ENCODE measurements at regions not wholly inside any gene's neighbourhood (a gene's known extent, or its start where the extent isn't known, plus 50 kb on each side); places are given as distances from the start of the nearest gene placed in this dataset.
A peak's percentile ranks its signal among the peaks of the same experiment; 100 is the strongest.
"Not testable (repeated sequence)": the region's sequence is repeated elsewhere in the genome, so short reads cannot be mapped to it uniquely, and the experiment has no call there.

DNA sequence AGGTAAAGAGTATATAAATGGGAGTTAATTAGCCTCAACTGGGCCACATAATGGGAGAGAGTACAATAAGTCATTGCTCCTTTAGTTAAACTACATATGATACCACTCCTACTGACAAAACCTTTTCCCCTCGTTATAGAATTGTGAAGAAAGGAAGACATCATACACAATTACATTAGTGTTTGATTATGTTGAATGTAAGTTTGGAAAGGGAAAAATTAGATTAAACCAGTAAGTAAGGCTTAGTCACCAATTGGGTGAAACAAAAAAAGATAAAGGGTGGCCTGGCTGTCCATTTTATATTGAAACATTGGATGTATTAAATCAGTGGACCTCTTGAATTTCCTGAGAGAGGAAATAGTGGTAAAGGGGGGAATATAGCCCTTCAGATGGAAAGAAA is 464.3 kb upstream of the PAPPA start:
- intact Hi-C loops (cut with DNase I): no loop called here
- Histone ChIP-seq H3K36me3 (no peaks in the 10 kb centered on the region), H3K9me3 (peaks cover 0 to 8% (median 0%) of the 10 kb centered on the region in 11 donors), H3K27me3 (peaks cover 0 to 2% (median 0%) of the 10 kb centered on the region in 7 donors), H3K4me1 (peaks cover 0 to 10% (median 0%) of the 10 kb centered on the region in 9 donors), H3K4me3 (no peak overlapping the region), H3K27ac (no peak overlapping the region)
- 70 to 74% methylated on average over 1 of the region's 1 CpG for WGBS, 2 donors
- ATAC-seq (no peak), DNase-seq (no peak)
- TF ChIP-seq, protein P1, sequence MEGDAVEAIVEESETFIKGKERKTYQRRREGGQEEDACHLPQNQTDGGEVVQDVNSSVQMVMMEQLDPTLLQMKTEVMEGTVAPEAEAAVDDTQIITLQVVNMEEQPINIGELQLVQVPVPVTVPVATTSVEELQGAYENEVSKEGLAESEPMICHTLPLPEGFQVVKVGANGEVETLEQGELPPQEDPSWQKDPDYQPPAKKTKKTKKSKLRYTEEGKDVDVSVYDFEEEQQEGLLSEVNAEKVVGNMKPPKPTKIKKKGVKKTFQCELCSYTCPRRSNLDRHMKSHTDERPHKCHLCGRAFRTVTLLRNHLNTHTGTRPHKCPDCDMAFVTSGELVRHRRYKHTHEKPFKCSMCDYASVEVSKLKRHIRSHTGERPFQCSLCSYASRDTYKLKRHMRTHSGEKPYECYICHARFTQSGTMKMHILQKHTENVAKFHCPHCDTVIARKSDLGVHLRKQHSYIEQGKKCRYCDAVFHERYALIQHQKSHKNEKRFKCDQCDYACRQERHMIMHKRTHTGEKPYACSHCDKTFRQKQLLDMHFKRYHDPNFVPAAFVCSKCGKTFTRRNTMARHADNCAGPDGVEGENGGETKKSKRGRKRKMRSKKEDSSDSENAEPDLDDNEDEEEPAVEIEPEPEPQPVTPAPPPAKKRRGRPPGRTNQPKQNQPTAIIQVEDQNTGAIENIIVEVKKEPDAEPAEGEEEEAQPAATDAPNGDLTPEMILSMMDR (IDR thresholded peaks at IDR 0.05): no peak

DNA sequence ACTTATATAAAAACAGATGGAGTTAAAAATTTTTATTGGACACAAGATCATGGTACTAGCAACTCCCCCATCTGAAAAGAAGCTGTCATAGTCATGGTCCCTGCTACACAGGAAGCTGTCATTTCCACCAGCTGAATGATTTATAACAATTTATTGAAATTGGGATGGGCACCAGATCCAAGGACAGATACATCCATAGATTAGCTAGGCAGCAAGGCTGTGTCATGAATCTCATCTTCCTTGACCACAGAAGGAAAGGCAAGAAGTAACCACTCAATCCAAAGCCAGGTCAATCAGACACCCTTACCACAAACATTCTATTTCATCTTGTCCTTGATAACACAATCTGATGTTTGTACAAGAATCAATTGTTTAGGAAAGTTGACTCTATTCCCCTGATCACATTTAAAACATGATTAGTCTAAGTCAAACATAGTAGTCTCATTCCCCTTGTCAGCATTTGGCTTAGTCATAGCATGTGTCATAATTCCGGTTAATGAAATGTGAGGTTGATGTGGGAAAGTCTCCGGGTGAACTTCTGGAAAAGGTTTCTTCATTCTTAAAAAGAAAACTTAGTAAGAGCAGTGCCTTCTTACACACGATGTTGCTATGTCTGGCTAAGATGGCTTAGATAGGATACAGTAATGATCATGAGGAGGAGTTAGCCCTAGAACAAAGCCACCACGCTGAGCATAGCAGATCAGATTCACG is 462.6 kb upstream of the PAPPA start:
- Histone ChIP-seq H3K4me3 (no peak overlapping the region), H3K36me3 (no peaks in the 10 kb centered on the region), H3K27ac (peak overlapping the region in 3 of 10 donors; percentile 13 to 72 (median 28)), H3K27me3 (peaks cover 0 to 2% (median 0%) of the 10 kb centered on the region in 7 donors), H3K4me1 (peaks cover 0 to 10% (median 0%) of the 10 kb centered on the region in 9 donors), H3K9me3 (no peaks in the 10 kb centered on the region)
- WGBS, 2 donors: 73 to 75% methylated on average over 5 of the region's 5 CpGs
- TF ChIP-seq, protein P1 (IDR thresholded peaks at IDR 0.05): no peak
- intact Hi-C loops (cut with DNase I): loop anchor here in 1 of 10 donors (10.0 kb wide), 1 partner anchor 974 kb away; no protein-coding TSS in a partner anchor
- peak in 5 of 8 donors; percentile 54 to 85 (median 58) for ATAC-seq
- no peak for DNase-seq

DNA sequence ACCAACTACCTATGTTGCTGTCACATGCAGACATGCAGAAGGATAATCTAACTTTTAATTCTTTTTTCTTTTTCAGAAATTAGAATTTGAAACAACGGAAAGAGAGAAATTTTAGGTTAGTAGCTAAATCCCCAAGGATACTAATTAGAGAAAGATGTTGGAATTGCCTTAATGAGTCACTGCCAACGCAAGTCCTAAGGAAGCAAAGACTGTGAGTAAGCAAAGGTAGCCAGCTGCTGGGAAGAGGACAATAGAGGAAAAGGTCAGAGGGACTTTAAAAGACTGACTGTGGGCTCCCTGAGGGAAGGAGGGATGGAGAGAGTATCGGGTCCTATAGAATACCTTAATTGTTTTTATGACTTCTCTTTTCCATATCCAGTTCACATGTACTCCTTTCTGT is 461.9 kb upstream of the PAPPA start:
- peak overlapping the region in 2 of 10 donors; percentile 28 to 72 for H3K27ac ChIP-seq
- WGBS, 2 donors: 71 to 78% methylated on average over 3 of the region's 3 CpGs

DNA sequence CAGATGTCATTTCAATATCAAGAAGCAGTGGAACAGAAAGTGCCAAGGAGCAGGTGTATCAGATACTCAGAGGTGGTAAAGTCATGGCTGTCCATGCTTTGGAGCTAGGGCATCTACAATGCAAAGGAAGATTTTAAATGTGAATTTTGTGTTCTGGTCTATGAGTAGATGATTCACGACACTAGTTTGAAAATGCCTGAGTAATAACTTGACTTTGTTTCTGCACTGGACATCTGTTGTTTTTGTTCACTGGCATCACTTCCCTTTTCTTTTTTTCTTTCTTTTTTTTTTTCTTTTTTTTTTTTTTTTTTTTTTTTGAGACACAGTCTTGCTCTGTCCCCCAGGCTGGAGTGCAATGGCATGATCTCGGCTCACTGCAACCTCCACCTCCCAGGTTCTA is 460.7 kb upstream of the PAPPA start:
- intact Hi-C loops (cut with DNase I): loop anchor here in 1 of 10 donors (10.0 kb wide), 1 partner anchor 972 kb away; no protein-coding TSS in a partner anchor
- not testable (repeated sequence) for H3K9me3 ChIP-seq, H3K27me3 ChIP-seq, ATAC-seq, H3K4me3 ChIP-seq, H3K36me3 ChIP-seq, DNase-seq, H3K4me1 ChIP-seq
- H3K27ac ChIP-seq: peak overlapping the region in 1 of 10 donors; percentile 72
- WGBS, 2 donors: 79 to 86% methylated on average over 2 of the region's 2 CpGs

More for the DNA sequence above, 461.9 kb upstream of the PAPPA start:
- ATAC-seq (no peak), DNase-seq (no peak)
- H3K27me3 ChIP-seq: peaks cover 0 to 2% (median 0%) of the 10 kb centered on the region in 7 donors
- no peaks in the 10 kb centered on the region for H3K36me3 ChIP-seq
- peaks cover 0 to 10% (median 0%) of the 10 kb centered on the region in 9 donors for H3K4me1 ChIP-seq
- intact Hi-C loops (cut with DNase I): loop anchor here in 1 of 10 donors (10.0 kb wide), 1 partner anchor 973 kb away; no protein-coding TSS in a partner anchor
- no peaks in the 10 kb centered on the region for H3K9me3 ChIP-seq
- no peak overlapping the region for H3K4me3 ChIP-seq
- TF ChIP-seq, protein P1 (IDR thresholded peaks at IDR 0.05): no peak

DNA sequence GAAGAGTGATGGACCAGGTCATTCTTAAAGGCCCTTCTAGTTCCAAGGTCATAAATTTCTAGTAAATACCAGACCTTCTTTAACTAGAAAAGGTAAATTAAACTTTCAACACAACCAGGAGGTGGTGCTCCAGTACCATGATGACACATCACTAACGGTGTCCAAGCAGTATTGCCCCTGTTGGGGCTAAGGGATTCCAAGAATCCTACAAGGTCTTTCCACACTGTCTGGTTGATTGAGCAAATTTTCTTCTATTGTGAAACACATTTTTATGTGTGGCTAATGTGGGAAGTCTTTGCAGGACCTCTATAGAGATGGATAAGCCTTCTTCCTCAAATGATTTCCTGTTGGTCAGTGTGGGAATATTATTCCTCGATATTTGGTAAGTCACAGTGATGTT is 459.6 kb upstream of the PAPPA start:
- Histone ChIP-seq H3K4me3 (no peak overlapping the region), H3K9me3 (no peaks in the 10 kb centered on the region), H3K27me3 (no peaks in the 10 kb centered on the region), H3K4me1 (peaks cover 0 to 10% (median 0%) of the 10 kb centered on the region in 9 donors), H3K36me3 (no peaks in the 10 kb centered on the region), H3K27ac (peak overlapping the region in 1 of 10 donors; percentile 56)
- peak in 4 of 8 donors; percentile 17 to 88 (median 30) for ATAC-seq
- WGBS, 2 donors: 25 to 32% methylated on average over 2 of the region's 2 CpGs
- TF ChIP-seq, protein P1 (IDR thresholded peaks at IDR 0.05): peak in 7 of 9 donors; percentile 12 to 42 (median 26)
- DNase-seq: peak in 1 of 2 donors; percentile 6
- intact Hi-C loops (cut with DNase I): loop anchor here in 1 of 10 donors (10.0 kb wide), 1 partner anchor 971 kb away; no protein-coding TSS in a partner anchor
